WERI-Rb-1 (cell line): ENCODE measurements at regions not wholly inside any gene's neighbourhood (a gene's known extent, or its start where the extent isn't known, plus 50 kb on each side); places are given as distances from the start of the nearest gene placed in this dataset.

Source experiments
- DNase-seq: peaks from one replicate; pipeline ENCODE4 v3.0.0-alpha.2; 2020
- H3K27ac ChIP-seq: fragments of 250-450 bp; sonication (Bioruptor Pico); 2 replicates; pipeline ENCODE4 v1.5.1; 2020; ENCODE audit warnings: mild to moderate bottlenecking, moderate library complexity
- H3K27me3 ChIP-seq: fragments of 250-450 bp; sonication (Bioruptor Pico); 2 replicates; pipeline ENCODE4 v1.5.1; 2021; ENCODE audit warnings: mild to moderate bottlenecking, low read depth, moderate library complexity; ENCODE audit not compliant: insufficient read depth, severe bottlenecking
- H3K36me3 ChIP-seq: fragments of 250-450 bp; sonication (Bioruptor Pico); 2 replicates; pipeline ENCODE4 v1.5.1; 2020; ENCODE audit warnings: mild to moderate bottlenecking, moderate library complexity
- H3K4me3 ChIP-seq: 2 replicates; pipeline ENCODE4 v1.5.1; 2011; ENCODE audit warnings: low read depth, mild to moderate bottlenecking, control low read depth, low read length
- H3K9me3 ChIP-seq: fragments of 250-450 bp; sonication (Bioruptor Pico); 2 replicates; pipeline ENCODE4 v1.5.1; 2021; ENCODE audit warnings: mild to moderate bottlenecking, moderate library complexity; ENCODE audit not compliant: severe bottlenecking
- TF ChIP-seq, protein P1 (sequence below): IDR thresholded peaks from 2 replicates; pipeline ENCODE4 v1.5.1; 2011; ENCODE audit warnings: low read depth, mild to moderate bottlenecking, control low read depth, inconsistent platforms, low read length

DNA sequence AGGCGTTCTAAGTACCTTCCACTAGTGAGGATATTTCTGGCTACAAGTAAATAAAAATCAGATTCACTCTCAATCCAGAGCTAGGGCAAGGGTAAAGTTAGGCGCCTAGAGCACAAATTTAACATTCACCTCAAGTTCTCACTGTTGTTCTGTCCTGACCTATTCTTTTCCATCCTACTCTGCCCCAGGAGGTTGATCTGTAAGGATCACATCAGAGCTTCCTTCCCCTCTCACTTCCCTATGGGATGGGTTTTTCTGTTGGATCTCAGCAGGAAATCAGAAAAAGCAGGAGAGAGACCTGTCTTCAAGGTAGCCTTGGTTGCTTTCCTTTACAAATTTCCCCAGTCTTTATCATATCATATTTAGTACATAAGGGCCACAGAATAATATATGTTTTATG lies 316.7 kb downstream of the GABRG2 start:
- no peak overlapping the region for H3K4me3 ChIP-seq
- peaks cover 46% of the 10 kb centered on the region for H3K27me3 ChIP-seq
- H3K36me3 ChIP-seq = no peaks in the 10 kb centered on the region
- no peak overlapping the region for H3K27ac ChIP-seq
- TF ChIP-seq, protein P1, sequence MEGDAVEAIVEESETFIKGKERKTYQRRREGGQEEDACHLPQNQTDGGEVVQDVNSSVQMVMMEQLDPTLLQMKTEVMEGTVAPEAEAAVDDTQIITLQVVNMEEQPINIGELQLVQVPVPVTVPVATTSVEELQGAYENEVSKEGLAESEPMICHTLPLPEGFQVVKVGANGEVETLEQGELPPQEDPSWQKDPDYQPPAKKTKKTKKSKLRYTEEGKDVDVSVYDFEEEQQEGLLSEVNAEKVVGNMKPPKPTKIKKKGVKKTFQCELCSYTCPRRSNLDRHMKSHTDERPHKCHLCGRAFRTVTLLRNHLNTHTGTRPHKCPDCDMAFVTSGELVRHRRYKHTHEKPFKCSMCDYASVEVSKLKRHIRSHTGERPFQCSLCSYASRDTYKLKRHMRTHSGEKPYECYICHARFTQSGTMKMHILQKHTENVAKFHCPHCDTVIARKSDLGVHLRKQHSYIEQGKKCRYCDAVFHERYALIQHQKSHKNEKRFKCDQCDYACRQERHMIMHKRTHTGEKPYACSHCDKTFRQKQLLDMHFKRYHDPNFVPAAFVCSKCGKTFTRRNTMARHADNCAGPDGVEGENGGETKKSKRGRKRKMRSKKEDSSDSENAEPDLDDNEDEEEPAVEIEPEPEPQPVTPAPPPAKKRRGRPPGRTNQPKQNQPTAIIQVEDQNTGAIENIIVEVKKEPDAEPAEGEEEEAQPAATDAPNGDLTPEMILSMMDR = no peak
- H3K9me3 ChIP-seq = no peaks in the 10 kb centered on the region
- DNase-seq = no peak

DNA sequence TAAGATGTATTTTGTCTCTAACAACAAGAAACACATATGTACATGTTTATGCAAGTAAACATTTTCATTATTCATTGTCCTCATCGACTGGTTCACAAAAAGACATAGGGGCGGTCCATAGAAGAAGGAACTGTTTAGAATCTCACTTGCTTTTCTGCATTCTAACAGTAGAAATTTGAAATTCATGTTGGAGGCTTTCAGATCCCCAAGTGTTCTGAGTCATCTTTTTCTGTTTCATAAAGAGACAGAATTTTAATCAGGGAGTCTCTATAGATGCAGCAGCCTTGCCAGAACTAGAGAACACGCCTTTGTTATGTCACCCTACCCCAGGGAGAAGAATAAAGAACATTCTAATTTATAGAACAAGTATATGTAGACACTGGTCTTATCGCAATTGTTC lies 324.3 kb downstream of the GABRG2 start:
- DNase-seq = no peak
- H3K27me3 ChIP-seq = peaks cover 38% of the 10 kb centered on the region
- no peak overlapping the region for H3K27ac ChIP-seq
- TF ChIP-seq, protein P1 = no peak
- H3K9me3 ChIP-seq = no peaks in the 10 kb centered on the region
- no peak overlapping the region for H3K4me3 ChIP-seq
- H3K36me3 ChIP-seq = no peaks in the 10 kb centered on the region

GRCh38 chr5:162392336-162392735 lies 324.8 kb downstream of the GABRG2 start:
- no peak overlapping the region for H3K27ac ChIP-seq
- TF ChIP-seq, protein P1 = no peak
- no peaks in the 10 kb centered on the region for H3K9me3 ChIP-seq
- H3K27me3 ChIP-seq = peaks cover 37% of the 10 kb centered on the region
- no peak overlapping the region for H3K4me3 ChIP-seq
- no peaks in the 10 kb centered on the region for H3K36me3 ChIP-seq
- no peak for DNase-seq

DNA sequence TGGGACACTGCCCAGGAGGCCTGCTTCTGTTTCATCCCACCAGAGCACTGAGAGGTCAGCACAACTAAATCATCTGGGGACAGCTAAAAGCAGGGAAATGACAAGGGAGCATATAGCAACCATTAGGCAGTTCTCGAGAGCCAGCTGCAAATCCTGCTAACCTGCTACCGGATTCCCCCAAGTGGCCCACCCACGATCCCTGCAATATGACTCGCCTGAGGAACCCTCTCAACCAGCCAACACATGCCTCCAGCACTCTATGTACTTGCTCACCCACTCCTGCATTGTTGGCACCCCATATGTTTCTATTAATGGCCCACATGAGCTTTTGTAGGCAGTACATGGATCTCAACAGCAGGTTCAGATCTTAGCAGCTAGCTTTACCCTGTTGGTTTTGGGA lies 326.0 kb downstream of the GABRG2 start:
- no peaks in the 10 kb centered on the region for H3K9me3 ChIP-seq
- no peak overlapping the region for H3K4me3 ChIP-seq
- DNase-seq = no peak
- H3K27ac ChIP-seq = no peak overlapping the region
- no peaks in the 10 kb centered on the region for H3K36me3 ChIP-seq
- peaks cover 26% of the 10 kb centered on the region for H3K27me3 ChIP-seq
- TF ChIP-seq, protein P1 = no peak

GRCh38 chr5:162407614-162408013 lies 340.0 kb downstream of the GABRG2 start:
- no peak for DNase-seq
- Histone ChIP-seq H3K27me3 (peaks cover 50% of the 10 kb centered on the region), H3K36me3 (no peaks in the 10 kb centered on the region), H3K27ac (no peak overlapping the region), H3K9me3 (no peaks in the 10 kb centered on the region), H3K4me3 (no peak overlapping the region)
- TF ChIP-seq, protein P1 = no peak

DNA sequence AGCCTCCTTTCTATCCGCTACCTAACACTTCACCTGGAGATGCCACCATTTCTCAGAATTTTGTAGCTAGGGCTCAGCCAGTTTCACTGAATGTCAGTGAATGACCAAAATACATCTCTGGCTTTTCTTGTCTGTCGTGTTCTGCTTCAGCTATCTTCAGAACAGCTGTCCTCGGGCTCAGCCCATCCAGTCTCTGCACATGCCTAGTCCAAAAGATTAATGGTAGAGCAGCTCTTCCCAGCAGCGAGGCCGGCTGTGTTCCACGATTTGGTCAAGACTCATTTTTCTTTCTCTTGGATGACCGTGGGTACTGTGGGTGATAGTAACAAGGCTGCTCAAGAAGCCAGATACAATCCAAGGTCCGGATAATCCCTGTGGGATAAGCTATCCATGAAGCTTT lies 342.8 kb downstream of the GABRG2 start:
- no peak for DNase-seq
- Histone ChIP-seq H3K36me3 (no peaks in the 10 kb centered on the region), H3K9me3 (no peaks in the 10 kb centered on the region), H3K4me3 (no peak overlapping the region), H3K27ac (no peak overlapping the region), H3K27me3 (peaks cover 45% of the 10 kb centered on the region)
- TF ChIP-seq, protein P1 = no peak
